ENCODE measurements at regions not wholly inside any gene's neighbourhood (a gene's known extent, or its start where the extent isn't known, plus 50 kb on each side); places are given as distances from the start of the nearest gene placed in this dataset.

DNA sequence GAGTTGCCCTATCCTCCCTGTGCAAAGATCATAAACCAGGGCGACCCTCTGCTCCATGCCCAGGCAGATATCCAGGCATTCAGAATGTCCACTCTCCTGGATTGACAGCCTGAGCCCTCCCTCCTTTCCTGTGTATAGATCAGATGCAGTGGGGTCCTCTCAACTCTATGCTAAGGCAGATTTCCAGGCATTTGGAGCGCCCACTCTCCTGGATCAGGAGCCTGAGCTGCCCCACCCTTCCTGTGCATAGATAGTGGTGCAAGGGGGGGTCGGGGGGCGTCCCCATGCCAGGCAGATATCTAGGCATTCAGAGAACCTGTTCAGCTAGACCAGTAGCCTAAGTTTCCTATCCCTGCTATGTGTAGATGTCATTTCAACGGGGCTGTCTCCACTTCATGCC is 941.1 kb downstream of the PCDH19 start:
- Mint-ChIP-seq H3K27me3 (no peaks in the 10 kb centered on the region), H3K9me3 (peaks cover 0 to 16% (median 6%) of the 10 kb centered on the region in 7 donors), H3K36me3 (no peaks in the 10 kb centered on the region), H3K4me3 (peak overlapping the region in 1 of 8 donors; percentile 21), H3K4me1 (no peaks in the 10 kb centered on the region), H3K27ac (no peak overlapping the region)
- DNase-seq (no peak), ATAC-seq (ENCODE audit: low read depth in 2 of 2) (no peak)

- H3K4me3 Mint-ChIP-seq, result no peak overlapping the region
- H3K27ac Mint-ChIP-seq, result no peak overlapping the region
- no peaks in the 10 kb centered on the region for H3K36me3 Mint-ChIP-seq
- ATAC-seq (ENCODE audit: low read depth in 2 of 2) (no peak), DNase-seq (no peak)
- no peaks in the 10 kb centered on the region for H3K27me3 Mint-ChIP-seq
- peaks cover 0 to 17% (median 5%) of the 10 kb centered on the region in 7 donors for H3K9me3 Mint-ChIP-seq
- no peaks in the 10 kb centered on the region for H3K4me1 Mint-ChIP-seq
Measured at GRCh38 chrX:99461223-99461622, 948.9 kb downstream of the PCDH19 start.

GRCh38 chrX:99445336-99445735 is 964.7 kb downstream of the PCDH19 start:
- no peak for ATAC-seq (ENCODE audit: low read depth in 2 of 2)
- DNase-seq, result no peak

GRCh38 chrX:99421796-99422195 is 988.3 kb downstream of the PCDH19 start:
- peaks cover 0 to 21% (median 3%) of the 10 kb centered on the region in 7 donors for H3K9me3 Mint-ChIP-seq
- ATAC-seq (ENCODE audit: low read depth in 2 of 2), result no peak
- H3K4me3 Mint-ChIP-seq, result no peak overlapping the region
- no peaks in the 10 kb centered on the region for H3K36me3 Mint-ChIP-seq
- no peaks in the 10 kb centered on the region for H3K27me3 Mint-ChIP-seq
- H3K27ac Mint-ChIP-seq, result no peak overlapping the region
- DNase-seq, result no peak
- no peaks in the 10 kb centered on the region for H3K4me1 Mint-ChIP-seq

More at GRCh38 chrX:99445336-99445735, 964.7 kb downstream of the PCDH19 start:
- H3K9me3 Mint-ChIP-seq, result peaks cover 0 to 5% (median 2%) of the 10 kb centered on the region in 7 donors
- no peaks in the 10 kb centered on the region for H3K27me3 Mint-ChIP-seq
- H3K4me1 Mint-ChIP-seq, result no peaks in the 10 kb centered on the region
- no peak overlapping the region for H3K4me3 Mint-ChIP-seq
- H3K27ac Mint-ChIP-seq, result no peak overlapping the region
- H3K36me3 Mint-ChIP-seq, result no peaks in the 10 kb centered on the region

- Mint-ChIP-seq H3K27ac (no peak overlapping the region), H3K4me3 (no peak overlapping the region), H3K9me3 (peaks cover 0 to 17% (median 2%) of the 10 kb centered on the region in 7 donors), H3K36me3 (no peaks in the 10 kb centered on the region), H3K4me1 (no peaks in the 10 kb centered on the region), H3K27me3 (no peaks in the 10 kb centered on the region)
- no peak for ATAC-seq (ENCODE audit: low read depth in 2 of 2)
- DNase-seq, result no peak
Measured at GRCh38 chrX:99415470-99415869, 994.6 kb downstream of the PCDH19 start.

- no peaks in the 10 kb centered on the region for H3K4me1 Mint-ChIP-seq
- no peaks in the 10 kb centered on the region for H3K36me3 Mint-ChIP-seq
- ATAC-seq (ENCODE audit: low read depth in 2 of 2), result no peak
Measured at GRCh38 chrX:99413317-99413716, 996.8 kb downstream of the PCDH19 start.

GRCh38 chrX:99398545-99398944 is 1011.5 kb downstream of the PCDH19 start:
- ATAC-seq (ENCODE audit: low read depth in 2 of 2), result no peak
- Mint-ChIP-seq H3K9me3 (peaks cover 0 to 5% (median 0%) of the 10 kb centered on the region in 7 donors), H3K4me3 (no peak overlapping the region), H3K27me3 (no peaks in the 10 kb centered on the region), H3K27ac (no peak overlapping the region), H3K4me1 (no peaks in the 10 kb centered on the region), H3K36me3 (no peaks in the 10 kb centered on the region)
- no peak for DNase-seq

More at GRCh38 chrX:99413317-99413716, 996.8 kb downstream of the PCDH19 start:
- H3K27ac Mint-ChIP-seq, result no peak overlapping the region
- H3K9me3 Mint-ChIP-seq, result peaks cover 0 to 8% (median 0%) of the 10 kb centered on the region in 7 donors
- DNase-seq, result no peak
- H3K4me3 Mint-ChIP-seq, result no peak overlapping the region
- no peaks in the 10 kb centered on the region for H3K27me3 Mint-ChIP-seq

- Mint-ChIP-seq H3K4me1 (no peaks in the 10 kb centered on the region), H3K9me3 (peaks cover 0 to 5% (median 0%) of the 10 kb centered on the region in 7 donors), H3K27me3 (no peaks in the 10 kb centered on the region), H3K27ac (no peak overlapping the region), H3K4me3 (no peak overlapping the region), H3K36me3 (no peaks in the 10 kb centered on the region)
- DNase-seq (no peak), ATAC-seq (ENCODE audit: low read depth in 2 of 2) (no peak)
Measured at GRCh38 chrX:99397879-99398278, 1012.2 kb downstream of the PCDH19 start.

- no peak overlapping the region for H3K27ac Mint-ChIP-seq
- no peak overlapping the region for H3K4me3 Mint-ChIP-seq
- H3K27me3 Mint-ChIP-seq, result no peaks in the 10 kb centered on the region
Measured at GRCh38 chrX:99394456-99394855, 1015.6 kb downstream of the PCDH19 start.

DNA sequence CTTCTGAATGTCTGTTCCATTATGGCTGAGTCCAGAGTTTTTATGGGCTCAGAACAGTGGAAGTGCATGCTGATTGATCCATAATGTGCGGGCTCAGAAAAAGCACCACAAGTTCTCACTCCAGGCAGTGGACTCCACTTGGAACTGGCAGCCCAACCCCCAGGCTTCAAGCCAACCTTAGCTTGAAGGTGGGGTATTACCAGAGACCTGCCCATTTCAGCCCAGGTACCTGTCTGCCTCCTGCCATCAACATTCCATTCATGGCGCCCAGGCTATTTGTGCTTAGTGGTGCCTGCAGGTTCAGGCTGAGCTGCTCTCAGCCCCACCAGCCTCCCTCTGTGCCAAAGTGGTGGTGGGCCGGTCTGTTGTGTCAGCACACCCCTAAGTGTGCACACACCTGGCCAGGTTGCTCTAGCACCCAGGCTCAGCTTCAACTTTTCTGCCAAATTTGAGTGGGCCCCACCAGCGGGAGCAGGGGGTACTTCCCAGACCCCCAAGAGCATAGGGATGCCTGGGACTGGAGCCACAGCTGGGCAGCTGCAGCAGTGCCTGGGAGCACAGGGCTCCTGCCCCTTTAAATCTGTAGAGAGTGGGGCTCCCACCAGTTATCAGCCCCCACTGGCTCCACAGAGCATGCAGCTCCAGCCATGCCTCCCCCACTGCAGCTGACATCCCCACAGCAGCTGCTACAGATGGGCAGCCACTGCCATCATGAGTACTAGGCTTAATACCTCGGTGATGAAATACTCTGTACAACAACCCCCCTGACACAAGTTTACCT is 1025.3 kb downstream of the PCDH19 start:
- DNase-seq (no peak), ATAC-seq (ENCODE audit: low read depth in 2 of 2) (no peak)
- Mint-ChIP-seq H3K27ac (no peak overlapping the region), H3K4me3 (no peak overlapping the region), H3K9me3 (peaks cover 0 to 27% (median 6%) of the 10 kb centered on the region in 7 donors), H3K27me3 (no peaks in the 10 kb centered on the region), H3K36me3 (no peaks in the 10 kb centered on the region), H3K4me1 (no peaks in the 10 kb centered on the region)

More at GRCh38 chrX:99394456-99394855, 1015.6 kb downstream of the PCDH19 start:
- Mint-ChIP-seq H3K4me1 (no peaks in the 10 kb centered on the region), H3K36me3 (no peaks in the 10 kb centered on the region), H3K9me3 (peaks cover 1 to 15% (median 4%) of the 10 kb centered on the region in 7 donors)
- no peak for ATAC-seq (ENCODE audit: low read depth in 2 of 2)
- DNase-seq, result no peak

DNA sequence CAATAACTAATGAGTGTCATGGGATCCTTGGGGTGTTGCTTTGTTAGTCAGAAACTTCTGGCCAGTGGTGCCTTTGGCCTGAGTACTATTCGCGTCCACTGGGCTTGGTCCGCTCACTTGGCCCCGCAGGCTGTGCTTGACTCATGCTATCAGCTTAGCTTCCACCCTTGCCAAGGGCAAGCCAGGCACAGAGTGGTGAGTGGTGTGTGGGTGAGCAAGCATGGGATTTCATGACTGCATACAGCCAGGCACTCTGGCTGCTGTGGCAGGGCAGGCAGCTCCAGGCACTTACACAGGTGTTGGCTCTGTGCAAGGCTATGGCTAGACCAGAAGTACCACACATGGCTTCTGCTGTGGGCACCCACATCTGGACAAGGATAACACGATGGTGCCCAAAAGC is 1026.3 kb downstream of the PCDH19 start:
- H3K4me1 Mint-ChIP-seq, result no peaks in the 10 kb centered on the region

DNA sequence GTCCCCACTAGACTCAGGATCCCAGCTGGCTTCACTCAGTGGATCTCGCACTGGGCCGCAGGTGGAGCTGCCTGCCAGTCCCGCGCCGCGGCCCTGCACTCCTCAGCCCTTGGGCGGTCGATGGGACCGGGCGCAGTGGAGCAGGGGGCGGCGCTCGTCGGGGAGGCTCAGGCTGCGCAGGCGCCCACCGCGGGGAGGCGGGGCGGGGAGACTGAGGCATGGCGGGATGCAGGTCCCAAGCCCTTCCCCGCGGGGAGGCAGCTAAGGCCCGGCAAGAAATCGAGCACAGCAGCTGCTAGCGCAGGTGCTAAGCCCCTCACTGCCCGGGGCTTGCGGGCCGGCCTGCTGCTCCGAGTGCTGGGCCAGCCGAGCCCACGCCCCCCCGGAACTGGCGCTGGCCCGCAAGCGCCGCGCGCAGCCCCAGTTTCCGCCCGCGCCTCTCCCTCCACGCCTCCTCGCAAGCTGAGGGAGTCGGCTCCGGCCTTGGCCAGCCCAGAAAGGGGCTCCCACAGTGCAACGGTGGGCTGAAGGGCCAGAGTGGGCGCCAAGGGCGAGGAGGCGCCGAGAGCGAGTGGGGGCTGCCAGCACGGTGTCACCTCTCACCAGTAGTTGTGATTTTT is 1038.0 kb downstream of the PCDH19 start:
- DNase-seq, result no peak
- no peak for ATAC-seq (ENCODE audit: low read depth in 2 of 2)
- H3K27ac Mint-ChIP-seq, result no peak overlapping the region
- H3K36me3 Mint-ChIP-seq, result no peaks in the 10 kb centered on the region
- H3K4me1 Mint-ChIP-seq, result no peaks in the 10 kb centered on the region
- H3K27me3 Mint-ChIP-seq, result no peaks in the 10 kb centered on the region
- peaks cover 0 to 8% (median 0%) of the 10 kb centered on the region in 7 donors for H3K9me3 Mint-ChIP-seq
- H3K4me3 Mint-ChIP-seq, result no peak overlapping the region

More for the DNA sequence above, 1026.3 kb downstream of the PCDH19 start:
- DNase-seq (no peak), ATAC-seq (ENCODE audit: low read depth in 2 of 2) (no peak)
- Mint-ChIP-seq H3K36me3 (no peaks in the 10 kb centered on the region), H3K4me3 (no peak overlapping the region), H3K27ac (peak overlapping the region in 1 of 6 donors; percentile 39), H3K9me3 (peaks cover 0 to 17% (median 4%) of the 10 kb centered on the region in 7 donors), H3K27me3 (no peaks in the 10 kb centered on the region)

GRCh38 chrX:99353412-99353811 is 1056.7 kb downstream of the PCDH19 start:
- Mint-ChIP-seq H3K9me3 (peaks cover 3 to 17% (median 6%) of the 10 kb centered on the region in 7 donors), H3K4me3 (no peak overlapping the region), H3K27me3 (no peaks in the 10 kb centered on the region), H3K27ac (no peak overlapping the region), H3K4me1 (no peaks in the 10 kb centered on the region), H3K36me3 (no peaks in the 10 kb centered on the region)
- no peak for ATAC-seq (ENCODE audit: low read depth in 2 of 2)
- no peak for DNase-seq

DNA sequence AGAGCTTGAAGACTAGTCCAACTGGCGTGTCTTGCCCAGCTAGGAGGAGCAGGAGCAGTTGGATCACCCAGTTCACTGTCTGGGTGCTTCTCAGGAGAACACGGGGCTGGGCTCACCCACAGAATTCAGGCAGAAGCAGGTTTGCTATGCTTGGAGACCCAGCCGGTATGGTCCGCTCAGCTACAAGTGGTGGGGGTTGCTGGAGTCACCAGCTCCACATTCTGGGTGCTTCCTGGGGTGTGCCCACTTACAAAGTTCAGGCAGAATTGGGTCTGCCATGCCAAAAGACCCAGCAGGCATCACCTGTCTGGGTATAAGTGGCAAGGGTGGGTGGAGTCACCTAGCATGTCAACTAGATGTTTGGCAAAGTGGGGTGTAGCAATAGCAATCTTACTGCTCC is 1061.8 kb downstream of the PCDH19 start:
- no peak overlapping the region for H3K4me3 Mint-ChIP-seq
- no peak for ATAC-seq (ENCODE audit: low read depth in 2 of 2)
- DNase-seq, result no peak
- peaks cover 3 to 15% (median 8%) of the 10 kb centered on the region in 7 donors for H3K9me3 Mint-ChIP-seq
- no peaks in the 10 kb centered on the region for H3K27me3 Mint-ChIP-seq
- H3K27ac Mint-ChIP-seq, result no peak overlapping the region
- no peaks in the 10 kb centered on the region for H3K36me3 Mint-ChIP-seq
- no peaks in the 10 kb centered on the region for H3K4me1 Mint-ChIP-seq
